Stimulated activated naive CD4-positive, alpha-beta T cell (primary cell): ENCODE measurements at regions not wholly inside any gene's neighbourhood (a gene's known extent, or its start where the extent isn't known, plus 50 kb on each side); places are given as distances from the start of the nearest gene placed in this dataset.

ENCODE experiments used
- DNase-seq, 6 experiments: peaks; one replicate each; lab custom pipeline; 2025; lab: John Stamatoyannopoulos, UW

- DNase-seq, result peak in 2 of 6 experiments; percentile 2
Measured at GRCh38 chr16:13866073-13866472, 53.9 kb upstream of the ERCC4 start.
